ENCODE measurements at regions not wholly inside any gene's neighbourhood (a gene's known extent, or its start where the extent isn't known, plus 50 kb on each side); places are given as distances from the start of the nearest gene placed in this dataset.
A peak's percentile ranks its signal among the peaks of the same experiment; 100 is the strongest.
"Not testable (repeated sequence)": the region's sequence is repeated elsewhere in the genome, so short reads cannot be mapped to it uniquely, and the experiment has no call there.

DNA sequence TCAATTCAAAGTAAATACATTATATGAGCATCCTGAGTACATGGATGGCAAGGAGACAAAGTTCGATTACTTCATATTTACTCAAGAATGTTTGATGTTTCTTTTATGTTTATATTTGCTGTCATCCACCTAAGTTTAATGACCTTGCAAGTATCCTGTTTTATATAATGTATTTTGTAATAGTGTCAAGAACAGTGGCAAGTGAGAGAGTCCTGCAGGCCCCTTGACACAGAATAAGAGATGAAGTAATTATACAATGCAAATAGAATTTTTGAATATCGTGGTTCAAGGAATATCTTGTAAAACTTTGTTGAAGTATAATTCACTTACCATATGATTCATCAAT is 68.8 kb upstream of the UGT2A3 start:
- DNase-seq (ENCODE audit: low spot score), result peak; percentile 84
- H3K9me3 ChIP-seq (ENCODE audit: low read length); in situ Hi-C loops (cut with HindIII; ENCODE audit: extremely low pct_ligation_motif_present, low pct_unique_long_range_greater_than_20kb); ATAC-seq; H3K27me3 ChIP-seq (ENCODE audit: control insufficient read depth in 1 of 2, insufficient read depth in 2 of 2, low read length in 2 of 2); CTCF ChIA-PET (ENCODE audit: low intra/inter-chr PET ratio, low total read pairs); H3K36me3 ChIP-seq (replicated peaks in 1 of 2; ENCODE audit: control insufficient read depth in 1 of 2, insufficient read depth in 2 of 2, low read length in 2 of 2); FAIRE-seq; BruUV-seq (replicated peaks); H3K79me2 ChIP-seq (ENCODE audit: insufficient read depth, low read length); H2AFZ ChIP-seq (ENCODE audit: low read length); H4K20me1 ChIP-seq (ENCODE audit: insufficient read depth, low read length); TF ChIP-seq FOXA1 (IDR thresholded peaks at IDR 0.05): not testable (repeated sequence)
- POLR2A ChIA-PET, result interaction anchor here (1.3 to 3.0 kb wide), 5 partner anchors 66 to 156 kb away, joined by 4 to 16 read pairs (median 9); partner anchors contain the start of gene UGT2A3
- H3K4me1 ChIP-seq (ENCODE audit: insufficient read depth, low read length), result peaks cover 86% of the 10 kb centered on the region
- peak overlapping the region in 1 of 3 experiments; percentile 21; a peak in 1 of 6 replicates for H3K4me3 ChIP-seq (replicated peaks in 1 of 3; ENCODE audit: insufficient read depth in 1 of 3, low read depth in 2 of 3, low read length in 3 of 3)
- intact Hi-C loops (cut with micrococcal nuclease; ENCODE audit: unreplicated experiment), result loop anchor here (1.0 to 10.0 kb wide), 2 partner anchors 69 to 366 kb away; partner anchors contain the start of gene UGT2A3
- WGBS (ENCODE audit: low lambda C conversion rate), result 0% methylated on average over 2 of the region's 2 CpGs
- H3K4me2 ChIP-seq (ENCODE audit: low read depth, low read length), result peak overlapping the region; percentile 58
- H3K9ac ChIP-seq (ENCODE audit: insufficient read depth, low read depth, low read length), result peak overlapping the region; percentile 49; the same call in 1 of the 2 replicates
- peak overlapping the region; percentile 79 for H3K27ac ChIP-seq (ENCODE audit: extremely low read length, insufficient read depth, low read length)
- TF ChIP-seq MED8 (CRISPR knock-in tag; IDR thresholded peaks at IDR 0.05; ENCODE audit: insufficient replicate concordance) (peak; percentile 27), FOXA1 (CRISPR knock-in tag; IDR thresholded peaks at IDR 0.05) (peak; percentile 69), TEF (CRISPR knock-in tag; IDR thresholded peaks at IDR 0.05) (peak; percentile 57; the same call in 1 of the 2 replicates), HDAC1 (CRISPR knock-in tag; IDR thresholded peaks at IDR 0.05) (0 out of 2 replicates have a peak, but pooled peaks have one; percentile 13), ATF1 (CRISPR knock-in tag; IDR thresholded peaks at IDR 0.05) (peak; percentile 63), MED13 (CRISPR knock-in tag; IDR thresholded peaks at IDR 0.05) (peak; percentile 93; the same call in 1 of the 2 replicates), NCOR1 (IDR thresholded peaks at IDR 0.05; ENCODE audit: borderline replicate concordance, low read length) (0 out of 2 replicates have a peak, but pooled peaks have one; percentile 68), AHDC1 (CRISPR knock-in tag; IDR thresholded peaks at IDR 0.05; ENCODE audit: borderline replicate concordance) (peak; percentile 55; the same call in 1 of the 2 replicates)
- TF ChIP-seq, protein P1, sequence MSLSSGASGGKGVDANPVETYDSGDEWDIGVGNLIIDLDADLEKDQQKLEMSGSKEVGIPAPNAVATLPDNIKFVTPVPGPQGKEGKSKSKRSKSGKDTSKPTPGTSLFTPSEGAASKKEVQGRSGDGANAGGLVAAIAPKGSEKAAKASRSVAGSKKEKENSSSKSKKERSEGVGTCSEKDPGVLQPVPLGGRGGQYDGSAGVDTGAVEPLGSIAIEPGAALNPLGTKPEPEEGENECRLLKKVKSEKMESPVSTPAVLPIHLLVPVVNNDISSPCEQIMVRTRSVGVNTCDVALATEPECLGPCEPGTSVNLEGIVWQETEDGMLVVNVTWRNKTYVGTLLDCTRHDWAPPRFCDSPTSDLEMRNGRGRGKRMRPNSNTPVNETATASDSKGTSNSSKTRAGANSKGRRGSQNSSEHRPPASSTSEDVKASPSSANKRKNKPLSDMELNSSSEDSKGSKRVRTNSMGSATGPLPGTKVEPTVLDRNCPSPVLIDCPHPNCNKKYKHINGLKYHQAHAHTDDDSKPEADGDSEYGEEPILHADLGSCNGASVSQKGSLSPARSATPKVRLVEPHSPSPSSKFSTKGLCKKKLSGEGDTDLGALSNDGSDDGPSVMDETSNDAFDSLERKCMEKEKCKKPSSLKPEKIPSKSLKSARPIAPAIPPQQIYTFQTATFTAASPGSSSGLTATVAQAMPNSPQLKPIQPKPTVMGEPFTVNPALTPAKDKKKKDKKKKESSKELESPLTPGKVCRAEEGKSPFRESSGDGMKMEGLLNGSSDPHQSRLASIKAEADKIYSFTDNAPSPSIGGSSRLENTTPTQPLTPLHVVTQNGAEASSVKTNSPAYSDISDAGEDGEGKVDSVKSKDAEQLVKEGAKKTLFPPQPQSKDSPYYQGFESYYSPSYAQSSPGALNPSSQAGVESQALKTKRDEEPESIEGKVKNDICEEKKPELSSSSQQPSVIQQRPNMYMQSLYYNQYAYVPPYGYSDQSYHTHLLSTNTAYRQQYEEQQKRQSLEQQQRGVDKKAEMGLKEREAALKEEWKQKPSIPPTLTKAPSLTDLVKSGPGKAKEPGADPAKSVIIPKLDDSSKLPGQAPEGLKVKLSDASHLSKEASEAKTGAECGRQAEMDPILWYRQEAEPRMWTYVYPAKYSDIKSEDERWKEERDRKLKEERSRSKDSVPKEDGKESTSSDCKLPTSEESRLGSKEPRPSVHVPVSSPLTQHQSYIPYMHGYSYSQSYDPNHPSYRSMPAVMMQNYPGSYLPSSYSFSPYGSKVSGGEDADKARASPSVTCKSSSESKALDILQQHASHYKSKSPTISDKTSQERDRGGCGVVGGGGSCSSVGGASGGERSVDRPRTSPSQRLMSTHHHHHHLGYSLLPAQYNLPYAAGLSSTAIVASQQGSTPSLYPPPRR (CRISPR knock-in tag; IDR thresholded peaks at IDR 0.05; ENCODE audit: borderline replicate concordance), result peak; percentile 54; the same call in 1 of the 2 replicates
- TF ChIP-seq, protein P2, sequence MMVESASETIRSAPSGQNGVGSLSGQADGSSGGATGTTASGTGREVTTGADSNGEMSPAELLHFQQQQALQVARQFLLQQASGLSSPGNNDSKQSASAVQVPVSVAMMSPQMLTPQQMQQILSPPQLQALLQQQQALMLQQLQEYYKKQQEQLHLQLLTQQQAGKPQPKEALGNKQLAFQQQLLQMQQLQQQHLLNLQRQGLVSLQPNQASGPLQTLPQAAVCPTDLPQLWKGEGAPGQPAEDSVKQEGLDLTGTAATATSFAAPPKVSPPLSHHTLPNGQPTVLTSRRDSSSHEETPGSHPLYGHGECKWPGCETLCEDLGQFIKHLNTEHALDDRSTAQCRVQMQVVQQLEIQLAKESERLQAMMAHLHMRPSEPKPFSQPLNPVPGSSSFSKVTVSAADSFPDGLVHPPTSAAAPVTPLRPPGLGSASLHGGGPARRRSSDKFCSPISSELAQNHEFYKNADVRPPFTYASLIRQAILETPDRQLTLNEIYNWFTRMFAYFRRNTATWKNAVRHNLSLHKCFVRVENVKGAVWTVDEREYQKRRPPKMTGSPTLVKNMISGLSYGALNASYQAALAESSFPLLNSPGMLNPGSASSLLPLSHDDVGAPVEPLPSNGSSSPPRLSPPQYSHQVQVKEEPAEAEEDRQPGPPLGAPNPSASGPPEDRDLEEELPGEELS (CRISPR knock-in tag; IDR thresholded peaks at IDR 0.05), result peak; percentile 77

Data from HepG2 (cell line).